CD8-positive, alpha-beta memory T cell (primary cell): ENCODE measurements at regions not wholly inside any gene's neighbourhood (a gene's known extent, or its start where the extent isn't known, plus 50 kb on each side); places are given as distances from the start of the nearest gene placed in this dataset.

ENCODE experiments used
- CTCF ChIA-PET: fragments of 350-600 bp; sonication (Branson Sonifier 250); formaldehyde crosslinking; loops from one replicate; lab custom pipeline; 2021; ENCODE audit warnings: antibody characterized with exemption; lab: Charles Lee
- POLR2A ChIA-PET: fragments of 350-600 bp; sonication (Branson Sonifier 250); formaldehyde crosslinking; loops from one replicate; lab custom pipeline; 2021; ENCODE audit warnings: antibody characterized with exemption; lab: Charles Lee
- DNase-seq, 5 donors: peaks; one replicate each; pipeline versions ENCODE4 v3.0.0 to v3.0.0-alpha.2; 2020 to 2022; ENCODE audit warnings: mixed read lengths in 1 of 5
- H3K27ac ChIP-seq: one replicate; pipeline ENCODE4 v1.7.0; 2013; ENCODE audit warnings: low read depth, mild to moderate bottlenecking, low read length, moderate library complexity
- H3K27me3 ChIP-seq: 2 replicates; pipeline ENCODE4 v1.7.0; 2013; ENCODE audit warnings: low read length, mild to moderate bottlenecking; ENCODE audit not compliant: insufficient read depth, poor library complexity, severe bottlenecking
- H3K36me3 ChIP-seq: 2 replicates; pipeline ENCODE4 v1.7.0; 2013; ENCODE audit warnings: mild to moderate bottlenecking, low read length, moderate library complexity; ENCODE audit not compliant: insufficient read depth
- H3K4me1 ChIP-seq: 2 replicates; pipeline ENCODE4 v1.7.0; 2013; ENCODE audit warnings: mild to moderate bottlenecking, low read length, moderate library complexity; ENCODE audit not compliant: insufficient read depth
- H3K4me3 ChIP-seq: 2 replicates; pipeline ENCODE4 v1.7.0; 2013; ENCODE audit warnings: mild to moderate bottlenecking, low read length
- H3K9me3 ChIP-seq: 2 replicates; pipeline ENCODE4 v1.7.0; 2013; ENCODE audit warnings: mild to moderate bottlenecking, low read length
- H3K27ac Mint-ChIP-seq, 8 donors: one replicate each; pipeline ENCODE4 v1.8.0; 2020 to 2021; ENCODE audit warnings: mixed read lengths in 8 of 8, mild to moderate bottlenecking in 6 of 8, inconsistent platforms in 3 of 8, moderate library complexity in 3 of 8
- H3K27me3 Mint-ChIP-seq, 2 donors: one replicate each; pipeline ENCODE4 v1.8.0; 2020 to 2021; ENCODE audit warnings: mixed read lengths in 2 of 2, mild to moderate bottlenecking in 1 of 2, moderate library complexity in 1 of 2
- H3K36me3 Mint-ChIP-seq, 3 donors: one replicate each; pipeline ENCODE4 v1.8.0; 2020 to 2021; ENCODE audit warnings: mixed read lengths in 3 of 3, inconsistent platforms in 1 of 3, mild to moderate bottlenecking in 1 of 3
- H3K4me1 Mint-ChIP-seq, 3 donors: one replicate each; pipeline ENCODE4 v1.8.0; 2020 to 2021; ENCODE audit warnings: mixed read lengths in 3 of 3, inconsistent platforms in 1 of 3, mild to moderate bottlenecking in 1 of 3
- H3K4me3 Mint-ChIP-seq, 7 donors: one replicate each; pipeline ENCODE4 v1.8.0; 2020 to 2021; ENCODE audit warnings: mixed read lengths in 7 of 7, mild to moderate bottlenecking in 6 of 7, moderate library complexity in 4 of 7, inconsistent platforms in 2 of 7
- H3K9me3 Mint-ChIP-seq, 5 donors: one replicate each; pipeline ENCODE4 v1.8.0; 2020 to 2022; ENCODE audit warnings: mixed read lengths in 5 of 5, mild to moderate bottlenecking in 3 of 5, moderate library complexity in 2 of 5, inconsistent platforms in 1 of 5

- CTCF ChIA-PET, result no interaction called here
Observed at GRCh38 chr6:153960281-153960680, 78.8 kb upstream of the OPRM1 start.

GRCh38 chr6:153959276-153959675, 79.8 kb upstream of the OPRM1 start:
- H3K4me1 Mint-ChIP-seq, result no peaks in the 10 kb centered on the region
- Histone ChIP-seq H3K27ac (no peak overlapping the region), H3K27me3 (no peaks in the 10 kb centered on the region), H3K4me3 (no peak overlapping the region), H3K9me3 (no peaks in the 10 kb centered on the region), H3K36me3 (no peaks in the 10 kb centered on the region), H3K4me1 (no peaks in the 10 kb centered on the region)
- ChIA-PET POLR2A (no interaction called here), CTCF (no interaction called here)
- H3K36me3 Mint-ChIP-seq, result no peaks in the 10 kb centered on the region
- H3K27ac Mint-ChIP-seq, result no peak overlapping the region
- no peak overlapping the region for H3K4me3 Mint-ChIP-seq
- peaks cover 4% of the 10 kb centered on the region in 2 donors for H3K27me3 Mint-ChIP-seq
- H3K9me3 Mint-ChIP-seq, result no peaks in the 10 kb centered on the region
- no peak for DNase-seq

More at GRCh38 chr6:153960281-153960680, 78.8 kb upstream of the OPRM1 start:
- POLR2A ChIA-PET, result no interaction called here
- no peaks in the 10 kb centered on the region for H3K36me3 ChIP-seq
- Mint-ChIP-seq H3K27me3 (peaks cover 4% of the 10 kb centered on the region in 2 donors), H3K9me3 (no peaks in the 10 kb centered on the region), H3K4me3 (no peak overlapping the region), H3K27ac (no peak overlapping the region), H3K36me3 (no peaks in the 10 kb centered on the region), H3K4me1 (no peaks in the 10 kb centered on the region)
- no peaks in the 10 kb centered on the region for H3K9me3 ChIP-seq
- H3K4me3 ChIP-seq, result no peak overlapping the region
- H3K27ac ChIP-seq, result no peak overlapping the region
- H3K4me1 ChIP-seq, result peaks cover under 1% of the 10 kb centered on the region
- no peak for DNase-seq
- H3K27me3 ChIP-seq, result no peaks in the 10 kb centered on the region

GRCh38 chr6:153958860-153959259, 80.2 kb upstream of the OPRM1 start:
- Mint-ChIP-seq H3K36me3 (no peaks in the 10 kb centered on the region), H3K9me3 (no peaks in the 10 kb centered on the region), H3K27ac (no peak overlapping the region), H3K27me3 (peaks cover 4% of the 10 kb centered on the region in 2 donors), H3K4me1 (no peaks in the 10 kb centered on the region), H3K4me3 (no peak overlapping the region)
- Histone ChIP-seq H3K36me3 (no peaks in the 10 kb centered on the region), H3K4me1 (no peaks in the 10 kb centered on the region), H3K27me3 (no peaks in the 10 kb centered on the region), H3K27ac (no peak overlapping the region), H3K4me3 (no peak overlapping the region), H3K9me3 (no peaks in the 10 kb centered on the region)
- CTCF ChIA-PET, result no interaction called here
- no peak for DNase-seq
- POLR2A ChIA-PET, result no interaction called here

- no peaks in the 10 kb centered on the region for H3K4me1 ChIP-seq
- Mint-ChIP-seq H3K27me3 (peaks cover 4% of the 10 kb centered on the region in 2 donors), H3K36me3 (no peaks in the 10 kb centered on the region), H3K9me3 (peaks cover 0 to 4% (median 0%) of the 10 kb centered on the region in 5 donors), H3K4me1 (no peaks in the 10 kb centered on the region), H3K27ac (no peak overlapping the region), H3K4me3 (no peak overlapping the region)
- ChIA-PET CTCF (no interaction called here), POLR2A (no interaction called here)
- no peak overlapping the region for H3K4me3 ChIP-seq
- no peaks in the 10 kb centered on the region for H3K36me3 ChIP-seq
- no peak overlapping the region for H3K27ac ChIP-seq
- DNase-seq, result no peak
- no peaks in the 10 kb centered on the region for H3K27me3 ChIP-seq
- H3K9me3 ChIP-seq, result no peaks in the 10 kb centered on the region
Observed at GRCh38 chr6:153957394-153957793, 81.6 kb upstream of the OPRM1 start.

GRCh38 chr6:153956808-153957207, 82.2 kb upstream of the OPRM1 start:
- no peaks in the 10 kb centered on the region for H3K36me3 ChIP-seq
- DNase-seq, result no peak
- no peaks in the 10 kb centered on the region for H3K9me3 ChIP-seq
- ChIA-PET CTCF (no interaction called here), POLR2A (no interaction called here)
- H3K9me3 Mint-ChIP-seq, result peaks cover 0 to 4% (median 0%) of the 10 kb centered on the region in 5 donors
- no peaks in the 10 kb centered on the region for H3K4me1 Mint-ChIP-seq
- no peaks in the 10 kb centered on the region for H3K27me3 ChIP-seq
- H3K4me1 ChIP-seq, result no peaks in the 10 kb centered on the region
- no peaks in the 10 kb centered on the region for H3K36me3 Mint-ChIP-seq
- no peak overlapping the region for H3K4me3 ChIP-seq
- no peak overlapping the region for H3K4me3 Mint-ChIP-seq
- no peak overlapping the region for H3K27ac Mint-ChIP-seq
- peaks cover 4% of the 10 kb centered on the region in 2 donors for H3K27me3 Mint-ChIP-seq
- H3K27ac ChIP-seq, result no peak overlapping the region

GRCh38 chr6:153949616-153950015, 89.4 kb upstream of the OPRM1 start:
- no peaks in the 10 kb centered on the region for H3K9me3 ChIP-seq
- no peak overlapping the region for H3K4me3 Mint-ChIP-seq
- H3K4me3 ChIP-seq, result no peak overlapping the region
- no peak overlapping the region for H3K27ac Mint-ChIP-seq
- no peaks in the 10 kb centered on the region for H3K4me1 Mint-ChIP-seq
- H3K36me3 ChIP-seq, result no peaks in the 10 kb centered on the region
- no peaks in the 10 kb centered on the region for H3K4me1 ChIP-seq
- no peaks in the 10 kb centered on the region for H3K27me3 Mint-ChIP-seq
- no peak for DNase-seq
- POLR2A ChIA-PET, result no interaction called here
- H3K36me3 Mint-ChIP-seq, result no peaks in the 10 kb centered on the region
- peaks cover 0 to 4% (median 0%) of the 10 kb centered on the region in 5 donors for H3K9me3 Mint-ChIP-seq
- no peak overlapping the region for H3K27ac ChIP-seq
- no peaks in the 10 kb centered on the region for H3K27me3 ChIP-seq
- CTCF ChIA-PET, result no interaction called here

- H3K27me3 ChIP-seq, result no peaks in the 10 kb centered on the region
- CTCF ChIA-PET, result no interaction called here
- H3K27ac Mint-ChIP-seq, result no peak overlapping the region
Observed at GRCh38 chr6:153947808-153948447, 91.1 kb upstream of the OPRM1 start.

GRCh38 chr6:153944201-153944600, 94.8 kb upstream of the OPRM1 start:
- H3K27ac Mint-ChIP-seq, result no peak overlapping the region
- no peaks in the 10 kb centered on the region for H3K4me1 ChIP-seq
- H3K27me3 Mint-ChIP-seq, result no peaks in the 10 kb centered on the region
- H3K36me3 Mint-ChIP-seq, result no peaks in the 10 kb centered on the region
- H3K9me3 ChIP-seq, result no peaks in the 10 kb centered on the region
- H3K9me3 Mint-ChIP-seq, result no peaks in the 10 kb centered on the region
- H3K36me3 ChIP-seq, result no peaks in the 10 kb centered on the region
- H3K27me3 ChIP-seq, result no peaks in the 10 kb centered on the region
- H3K4me3 ChIP-seq, result no peak overlapping the region
- DNase-seq, result no peak
- H3K27ac ChIP-seq, result no peak overlapping the region
- CTCF ChIA-PET, result no interaction called here
- H3K4me1 Mint-ChIP-seq, result no peaks in the 10 kb centered on the region
- POLR2A ChIA-PET, result no interaction called here
- H3K4me3 Mint-ChIP-seq, result no peak overlapping the region

More at GRCh38 chr6:153947808-153948447, 91.1 kb upstream of the OPRM1 start:
- Mint-ChIP-seq H3K36me3 (no peaks in the 10 kb centered on the region), H3K9me3 (peaks cover 0 to 2% (median 0%) of the 10 kb centered on the region in 5 donors), H3K4me1 (no peaks in the 10 kb centered on the region), H3K4me3 (no peak overlapping the region), H3K27me3 (no peaks in the 10 kb centered on the region)
- POLR2A ChIA-PET, result no interaction called here
- no peaks in the 10 kb centered on the region for H3K4me1 ChIP-seq
- no peak overlapping the region for H3K27ac ChIP-seq
- no peaks in the 10 kb centered on the region for H3K9me3 ChIP-seq
- no peak for DNase-seq
- no peak overlapping the region for H3K4me3 ChIP-seq
- no peaks in the 10 kb centered on the region for H3K36me3 ChIP-seq
